WERI-Rb-1 (cell line): ENCODE measurements at regions not wholly inside any gene's neighbourhood (a gene's known extent, or its start where the extent isn't known, plus 50 kb on each side); places are given as distances from the start of the nearest gene placed in this dataset.
"Not testable (repeated sequence)": the region's sequence is repeated elsewhere in the genome, so short reads cannot be mapped to it uniquely, and the experiment has no call there.

ENCODE experiments used
- DNase-seq: peaks from one replicate; pipeline ENCODE4 v3.0.0-alpha.2; 2020
- H3K27ac ChIP-seq: fragments of 250-450 bp; sonication (Bioruptor Pico); 2 replicates; pipeline ENCODE4 v1.5.1; 2020; ENCODE audit warnings: mild to moderate bottlenecking, moderate library complexity
- H3K27me3 ChIP-seq: fragments of 250-450 bp; sonication (Bioruptor Pico); 2 replicates; pipeline ENCODE4 v1.5.1; 2021; ENCODE audit warnings: mild to moderate bottlenecking, low read depth, moderate library complexity; ENCODE audit not compliant: insufficient read depth, severe bottlenecking
- H3K36me3 ChIP-seq: fragments of 250-450 bp; sonication (Bioruptor Pico); 2 replicates; pipeline ENCODE4 v1.5.1; 2020; ENCODE audit warnings: mild to moderate bottlenecking, moderate library complexity
- H3K4me3 ChIP-seq: 2 replicates; pipeline ENCODE4 v1.5.1; 2011; ENCODE audit warnings: low read depth, mild to moderate bottlenecking, control low read depth, low read length
- H3K9me3 ChIP-seq: fragments of 250-450 bp; sonication (Bioruptor Pico); 2 replicates; pipeline ENCODE4 v1.5.1; 2021; ENCODE audit warnings: mild to moderate bottlenecking, moderate library complexity; ENCODE audit not compliant: severe bottlenecking
- TF ChIP-seq, protein P1 (sequence below): IDR thresholded peaks from 2 replicates; pipeline ENCODE4 v1.5.1; 2011; ENCODE audit warnings: low read depth, mild to moderate bottlenecking, control low read depth, inconsistent platforms, low read length

DNA sequence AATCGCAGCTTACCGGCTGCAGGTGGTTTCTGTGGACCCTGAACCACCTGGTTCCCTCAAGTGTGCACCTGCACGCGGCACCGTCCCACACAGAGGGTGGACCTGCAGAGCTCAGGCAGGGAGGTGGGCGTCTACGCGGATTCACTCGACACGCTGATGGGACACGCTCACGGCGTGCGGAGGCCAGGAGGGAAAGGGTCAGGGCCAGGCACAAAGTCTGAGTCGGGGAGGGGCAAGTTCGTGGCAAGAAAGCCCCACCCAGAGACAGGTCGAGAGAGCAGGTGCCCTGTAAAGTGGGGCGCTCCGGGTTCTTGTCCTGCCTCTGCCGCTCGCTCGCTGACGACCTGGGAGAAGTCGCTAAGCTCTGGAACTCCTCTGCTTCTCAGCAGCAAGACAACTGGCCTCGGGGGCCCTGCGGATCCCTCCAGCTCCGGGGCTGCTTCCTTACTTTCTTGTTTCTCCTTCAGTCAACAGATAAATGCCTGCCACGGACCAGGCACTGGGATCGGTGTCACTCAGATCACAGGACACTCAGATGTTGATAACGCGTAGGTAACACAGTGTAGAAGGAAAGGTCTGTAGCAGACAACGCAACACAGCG lies 72.4 kb upstream of the NUP50 start:
- Histone ChIP-seq H3K9me3 (no peaks in the 10 kb centered on the region), H3K4me3 (no peak overlapping the region), H3K36me3 (no peaks in the 10 kb centered on the region), H3K27ac (no peak overlapping the region), H3K27me3 (no peaks in the 10 kb centered on the region)
- no peak for DNase-seq
- TF ChIP-seq, protein P1, sequence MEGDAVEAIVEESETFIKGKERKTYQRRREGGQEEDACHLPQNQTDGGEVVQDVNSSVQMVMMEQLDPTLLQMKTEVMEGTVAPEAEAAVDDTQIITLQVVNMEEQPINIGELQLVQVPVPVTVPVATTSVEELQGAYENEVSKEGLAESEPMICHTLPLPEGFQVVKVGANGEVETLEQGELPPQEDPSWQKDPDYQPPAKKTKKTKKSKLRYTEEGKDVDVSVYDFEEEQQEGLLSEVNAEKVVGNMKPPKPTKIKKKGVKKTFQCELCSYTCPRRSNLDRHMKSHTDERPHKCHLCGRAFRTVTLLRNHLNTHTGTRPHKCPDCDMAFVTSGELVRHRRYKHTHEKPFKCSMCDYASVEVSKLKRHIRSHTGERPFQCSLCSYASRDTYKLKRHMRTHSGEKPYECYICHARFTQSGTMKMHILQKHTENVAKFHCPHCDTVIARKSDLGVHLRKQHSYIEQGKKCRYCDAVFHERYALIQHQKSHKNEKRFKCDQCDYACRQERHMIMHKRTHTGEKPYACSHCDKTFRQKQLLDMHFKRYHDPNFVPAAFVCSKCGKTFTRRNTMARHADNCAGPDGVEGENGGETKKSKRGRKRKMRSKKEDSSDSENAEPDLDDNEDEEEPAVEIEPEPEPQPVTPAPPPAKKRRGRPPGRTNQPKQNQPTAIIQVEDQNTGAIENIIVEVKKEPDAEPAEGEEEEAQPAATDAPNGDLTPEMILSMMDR: no peak

DNA sequence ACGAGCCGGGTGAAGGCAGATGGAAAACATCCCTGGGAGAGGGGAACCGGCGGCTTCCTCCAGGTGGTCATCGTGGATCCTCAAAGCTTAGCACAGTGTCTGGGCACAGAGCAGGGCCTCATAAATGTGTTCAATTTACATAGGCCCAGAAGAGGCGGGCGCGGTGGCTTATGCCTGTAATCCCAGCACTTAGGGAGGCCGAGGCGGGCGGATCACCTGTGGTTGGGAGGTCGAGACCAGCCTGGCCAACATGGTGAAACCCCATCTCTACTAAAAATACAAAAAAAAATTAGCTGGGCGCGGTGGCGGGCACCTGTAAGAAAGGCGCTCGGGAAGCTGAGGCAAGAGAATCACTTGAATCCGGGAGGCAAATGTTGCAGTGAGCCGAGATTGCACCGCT lies 71.8 kb upstream of the NUP50 start:
- not testable (repeated sequence) for H3K27me3 ChIP-seq, H3K27ac ChIP-seq, H3K4me3 ChIP-seq, DNase-seq, H3K9me3 ChIP-seq, H3K36me3 ChIP-seq

DNA sequence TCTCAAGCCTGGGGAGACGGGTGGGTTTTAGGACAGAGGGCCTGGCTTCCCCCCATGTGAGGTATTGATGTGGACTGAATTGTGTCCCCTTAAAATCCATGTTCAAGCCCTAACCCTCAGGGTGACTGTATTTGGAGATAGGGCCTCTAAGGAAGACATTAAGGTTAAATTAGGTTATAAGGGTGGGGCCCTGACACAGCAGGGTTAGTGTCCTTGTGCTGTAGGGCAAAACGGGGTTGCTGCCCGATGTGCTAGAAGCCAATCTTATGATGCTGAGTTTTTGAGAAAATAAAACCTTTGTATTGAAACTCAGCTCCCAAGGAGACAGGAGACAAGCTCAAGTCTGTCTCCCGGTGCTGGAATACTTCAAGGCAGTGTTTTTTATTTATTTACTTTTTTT lies 71.1 kb upstream of the NUP50 start:
- Histone ChIP-seq H3K4me3 (no peak overlapping the region), H3K36me3 (no peaks in the 10 kb centered on the region), H3K9me3 (no peaks in the 10 kb centered on the region), H3K27me3 (no peaks in the 10 kb centered on the region), H3K27ac (no peak overlapping the region)
- DNase-seq: no peak
- TF ChIP-seq, protein P1: no peak

DNA sequence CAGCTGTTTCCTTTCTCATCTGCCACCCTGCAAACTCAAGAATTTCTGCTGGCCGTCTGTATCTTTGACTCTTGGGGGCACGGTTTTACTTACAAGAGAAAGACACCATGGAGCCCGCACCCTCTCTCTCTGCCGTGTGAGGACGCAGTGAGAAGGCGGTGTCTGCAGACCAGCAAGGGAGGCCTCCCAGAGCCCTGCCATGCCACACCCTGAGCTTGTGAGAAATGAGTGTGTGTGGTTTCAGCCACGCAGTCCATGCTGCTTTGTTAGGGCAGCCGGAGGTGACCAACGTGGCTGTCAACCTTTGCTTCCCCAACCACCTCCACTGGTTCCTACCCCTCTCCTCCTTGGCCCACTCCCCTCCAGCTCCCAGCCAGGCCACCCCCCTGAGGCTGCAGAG lies 70.1 kb upstream of the NUP50 start:
- no peak overlapping the region for H3K27ac ChIP-seq
- H3K4me3 ChIP-seq: no peak overlapping the region
- TF ChIP-seq, protein P1: no peak
- no peaks in the 10 kb centered on the region for H3K36me3 ChIP-seq
- H3K27me3 ChIP-seq: no peaks in the 10 kb centered on the region
- DNase-seq: no peak
- H3K9me3 ChIP-seq: no peaks in the 10 kb centered on the region

DNA sequence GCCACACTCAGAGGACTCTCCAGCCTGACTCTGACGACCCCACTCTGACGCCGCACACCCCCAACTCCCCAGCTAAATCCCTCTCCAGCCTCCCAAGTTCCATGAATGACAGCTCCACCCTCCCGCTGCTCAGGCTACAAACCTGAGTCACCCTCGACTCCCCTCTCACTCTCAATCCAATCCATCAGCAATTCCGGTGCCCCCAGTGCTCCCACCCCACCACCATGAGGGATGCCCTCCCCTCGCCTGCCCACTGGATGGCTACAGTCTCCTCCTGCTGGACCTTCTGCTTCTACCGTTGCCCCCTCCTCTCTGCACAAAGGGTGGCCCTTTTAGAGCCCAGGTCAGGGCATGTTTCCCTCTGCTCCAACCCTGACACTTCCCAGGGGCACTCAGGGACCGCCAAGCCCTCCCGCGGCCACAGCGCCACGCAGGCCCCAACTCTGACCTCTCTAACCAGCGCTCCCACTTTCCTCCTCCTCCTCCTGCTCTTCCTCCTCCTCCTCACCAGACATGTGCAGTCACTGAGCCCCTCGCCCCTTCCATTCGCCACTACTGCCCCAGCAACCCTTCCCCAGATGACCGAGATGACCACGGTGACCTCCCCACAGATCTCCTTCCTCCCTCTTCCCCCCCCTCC lies 69.5 kb upstream of the NUP50 start:
- Histone ChIP-seq H3K4me3 (no peak overlapping the region), H3K27me3 (no peaks in the 10 kb centered on the region), H3K27ac (no peak overlapping the region), H3K9me3 (no peaks in the 10 kb centered on the region), H3K36me3 (no peaks in the 10 kb centered on the region)
- DNase-seq: no peak
- TF ChIP-seq, protein P1: no peak

DNA sequence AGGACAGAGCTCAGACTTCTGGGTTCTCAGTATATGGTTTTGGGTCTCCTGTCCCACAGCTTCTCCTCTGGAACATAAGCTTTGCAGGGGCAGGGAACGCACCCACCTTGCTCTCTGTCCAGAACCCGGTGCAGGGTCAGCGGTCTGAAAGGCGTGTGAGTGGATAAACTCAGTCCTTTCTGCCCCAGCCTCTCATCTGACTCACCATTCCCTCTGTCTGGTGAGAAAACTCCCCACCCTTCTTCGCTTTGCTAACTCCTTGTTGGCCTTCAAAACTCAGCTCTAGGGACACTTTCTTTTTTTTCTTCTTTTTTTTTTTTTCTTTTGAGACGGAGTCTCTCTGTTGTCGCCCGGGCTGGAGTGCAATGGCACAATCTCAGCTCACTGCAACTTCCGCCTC lies 68.9 kb upstream of the NUP50 start:
- H3K4me3 ChIP-seq: no peak overlapping the region
- H3K27ac ChIP-seq: no peak overlapping the region
- no peaks in the 10 kb centered on the region for H3K9me3 ChIP-seq
- H3K27me3 ChIP-seq: no peaks in the 10 kb centered on the region
- H3K36me3 ChIP-seq: no peaks in the 10 kb centered on the region
- TF ChIP-seq, protein P1: no peak
- DNase-seq: no peak
